AG04449 (cell line): ENCODE measurements at regions not wholly inside any gene's neighbourhood (a gene's known extent, or its start where the extent isn't known, plus 50 kb on each side); places are given as distances from the start of the nearest gene placed in this dataset.

Experiments
- CTCF ChIA-PET: fragments of 350-600 bp; formaldehyde crosslinking; extraction: SDS; loops from one replicate; lab custom pipeline; 2021; ENCODE audit warnings: antibody characterized with exemption; lab: Yijun Ruan, JAX
- POLR2A ChIA-PET: fragments of 400-600, 350-600 bp; formaldehyde crosslinking; extraction: SDS; loops from one replicate; lab custom pipeline; 2020; ENCODE audit warnings: antibody characterized with exemption, inconsistent platforms; lab: Yijun Ruan, JAX
- DNase-seq: peaks from one replicate; pipeline ENCODE4 v3.0.0-alpha.2; 2010; ENCODE audit warnings: low read depth, low spot score
- H3K4me3 ChIP-seq: 2 replicates; pipeline ENCODE4 v1.5.1; 2011; ENCODE audit warnings: low read depth, mild to moderate bottlenecking, control low read depth, low read length
- TF ChIP-seq, protein P1 (sequence below): IDR thresholded peaks from one replicate; pipeline ENCODE4 v1.5.1; 2011; ENCODE audit warnings: mild to moderate bottlenecking, moderate library complexity, low read length, control low read depth, inconsistent platforms; ENCODE audit not compliant: insufficient read depth; ENCODE audit errors: missing control alignments

DNA sequence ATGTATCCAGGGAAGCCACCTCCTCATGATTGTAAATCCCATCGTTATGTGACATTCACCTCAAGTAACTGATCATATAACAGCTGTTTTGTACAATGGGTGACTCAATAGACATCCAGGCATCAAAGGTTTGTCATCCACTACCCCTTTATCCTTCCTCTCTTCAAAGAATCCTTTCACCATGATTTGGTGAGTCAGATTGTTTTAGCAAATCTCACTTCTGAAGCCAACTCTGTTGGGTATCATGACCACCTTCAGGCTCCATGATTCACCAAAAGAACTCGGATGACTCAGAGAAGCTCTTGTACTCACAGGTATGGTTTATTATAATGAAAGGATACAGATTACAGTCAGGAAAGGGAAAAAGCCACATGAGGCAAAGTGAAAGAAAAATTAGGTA lies 132.1 kb downstream of the PWWP3B start:
- no peak overlapping the region for H3K4me3 ChIP-seq
- ChIA-PET CTCF (no interaction called here), POLR2A (no interaction called here)
- TF ChIP-seq, protein P1, sequence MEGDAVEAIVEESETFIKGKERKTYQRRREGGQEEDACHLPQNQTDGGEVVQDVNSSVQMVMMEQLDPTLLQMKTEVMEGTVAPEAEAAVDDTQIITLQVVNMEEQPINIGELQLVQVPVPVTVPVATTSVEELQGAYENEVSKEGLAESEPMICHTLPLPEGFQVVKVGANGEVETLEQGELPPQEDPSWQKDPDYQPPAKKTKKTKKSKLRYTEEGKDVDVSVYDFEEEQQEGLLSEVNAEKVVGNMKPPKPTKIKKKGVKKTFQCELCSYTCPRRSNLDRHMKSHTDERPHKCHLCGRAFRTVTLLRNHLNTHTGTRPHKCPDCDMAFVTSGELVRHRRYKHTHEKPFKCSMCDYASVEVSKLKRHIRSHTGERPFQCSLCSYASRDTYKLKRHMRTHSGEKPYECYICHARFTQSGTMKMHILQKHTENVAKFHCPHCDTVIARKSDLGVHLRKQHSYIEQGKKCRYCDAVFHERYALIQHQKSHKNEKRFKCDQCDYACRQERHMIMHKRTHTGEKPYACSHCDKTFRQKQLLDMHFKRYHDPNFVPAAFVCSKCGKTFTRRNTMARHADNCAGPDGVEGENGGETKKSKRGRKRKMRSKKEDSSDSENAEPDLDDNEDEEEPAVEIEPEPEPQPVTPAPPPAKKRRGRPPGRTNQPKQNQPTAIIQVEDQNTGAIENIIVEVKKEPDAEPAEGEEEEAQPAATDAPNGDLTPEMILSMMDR = no peak
- no peak for DNase-seq

DNA sequence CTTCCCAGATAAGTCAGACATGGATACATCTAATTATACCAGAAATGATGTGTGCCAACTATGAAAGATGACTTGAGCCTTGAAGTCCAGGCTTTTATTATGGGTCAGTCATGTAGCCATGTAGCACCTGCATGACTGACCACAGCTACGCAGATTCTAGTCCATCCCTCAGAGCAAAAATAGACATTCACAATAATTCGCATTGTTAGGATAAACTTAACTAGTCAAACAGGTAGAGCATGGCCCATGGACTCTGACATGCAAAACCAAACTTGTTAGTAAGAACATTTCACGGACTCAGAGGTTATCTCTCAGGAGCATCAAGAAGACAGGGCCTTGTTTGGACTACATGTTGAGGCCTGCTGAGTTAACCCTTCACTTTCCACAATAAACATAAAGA lies 132.6 kb downstream of the PWWP3B start:
- H3K4me3 ChIP-seq = no peak overlapping the region
- ChIA-PET CTCF (no interaction called here), POLR2A (no interaction called here)
- DNase-seq = no peak
- TF ChIP-seq, protein P1 = no peak

DNA sequence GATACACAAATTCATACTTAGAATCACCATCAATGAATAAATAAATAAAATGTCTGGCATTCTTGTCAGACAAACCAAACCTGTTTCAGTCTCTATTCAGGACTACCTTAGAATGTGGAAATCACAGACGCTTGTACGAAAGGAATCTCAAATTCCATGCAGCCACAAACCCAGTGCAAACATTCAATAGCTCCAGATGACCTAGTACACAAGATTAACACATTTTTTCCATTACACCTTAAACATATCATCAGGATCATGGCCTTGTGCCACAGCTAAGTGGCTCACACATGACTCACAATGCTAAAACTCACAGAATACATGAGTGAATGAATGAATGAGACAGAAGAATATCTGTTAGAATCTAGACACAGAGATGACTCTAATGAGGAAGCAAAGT lies 134.2 kb downstream of the PWWP3B start:
- no peak overlapping the region for H3K4me3 ChIP-seq
- DNase-seq = no peak
- ChIA-PET POLR2A (no interaction called here), CTCF (no interaction called here)
- TF ChIP-seq, protein P1 = no peak

DNA sequence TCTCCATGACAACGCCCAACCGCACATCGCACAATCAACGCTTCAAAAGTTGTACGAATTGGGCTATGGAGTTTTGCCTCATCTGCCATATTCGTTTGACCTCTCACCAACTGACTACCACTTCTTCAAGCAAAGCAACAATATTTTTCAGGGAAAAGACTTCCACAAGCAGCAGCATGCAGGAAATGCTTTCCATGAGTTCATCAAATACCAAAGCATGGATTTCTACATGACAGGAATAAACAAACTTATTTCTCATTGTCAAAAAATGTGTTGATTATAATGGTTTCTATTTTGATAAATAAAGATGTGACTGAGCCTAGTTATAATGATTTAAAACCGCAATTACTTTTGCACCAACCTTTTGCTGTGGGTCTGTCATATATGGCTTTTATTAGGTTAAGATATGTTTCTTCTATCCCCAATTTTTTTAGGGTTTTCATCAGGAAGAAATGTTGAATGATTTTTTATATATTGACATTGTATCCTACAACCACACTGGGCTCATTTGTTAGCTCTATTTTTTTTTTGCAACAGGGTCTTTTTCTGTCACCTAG lies 138.4 kb downstream of the PWWP3B start:
- ChIA-PET CTCF (no interaction called here), POLR2A (no interaction called here)
- DNase-seq = no peak
- no peak overlapping the region for H3K4me3 ChIP-seq
- TF ChIP-seq, protein P1 = no peak

DNA sequence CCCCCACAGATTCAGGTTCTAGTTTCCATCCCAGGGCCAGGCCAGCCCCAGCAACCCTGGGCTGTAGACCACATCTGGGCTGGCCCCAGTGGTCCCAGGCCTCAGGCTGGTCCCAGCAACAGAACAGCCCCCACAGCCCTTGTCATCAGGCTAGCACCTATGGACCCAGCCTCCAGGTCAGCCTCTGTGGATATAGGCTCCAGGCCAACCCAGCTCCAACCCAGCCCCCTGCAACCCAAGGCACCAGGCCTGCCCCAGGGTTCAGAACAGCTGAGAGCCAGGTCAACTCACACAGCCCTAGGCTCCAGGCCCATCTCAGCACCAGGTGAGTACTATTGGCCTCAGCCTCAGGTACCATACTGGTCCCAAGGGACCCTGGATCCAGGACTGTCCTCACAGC lies 155.3 kb downstream of the PWWP3B start:
- TF ChIP-seq, protein P1 = no peak
- DNase-seq = no peak
- POLR2A ChIA-PET = no interaction called here
- CTCF ChIA-PET = no interaction called here
- H3K4me3 ChIP-seq = no peak overlapping the region

DNA sequence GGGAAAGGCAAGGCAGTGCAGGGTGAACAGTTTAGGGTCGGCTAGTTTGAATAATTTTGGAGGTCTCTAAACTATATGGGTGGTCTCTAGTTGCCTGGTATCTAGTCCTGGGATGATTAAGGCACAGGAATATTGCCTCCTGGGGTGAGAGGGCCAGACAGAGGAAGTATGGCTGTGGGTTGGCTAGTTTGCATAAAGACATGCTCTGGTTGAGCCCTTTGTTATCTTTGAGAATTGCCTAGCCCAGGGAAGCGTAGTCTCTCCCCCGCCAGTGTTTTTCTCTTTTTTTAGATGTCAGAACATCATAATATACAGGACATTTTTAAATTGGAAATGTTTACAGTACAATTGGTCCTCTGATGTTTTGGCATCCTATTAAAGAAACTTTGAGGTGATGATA lies 163.5 kb downstream of the PWWP3B start:
- no peak overlapping the region for H3K4me3 ChIP-seq
- ChIA-PET CTCF (no interaction called here), POLR2A (no interaction called here)
- TF ChIP-seq, protein P1 = no peak
- DNase-seq = no peak
